ENCODE measurements at regions not wholly inside any gene's neighbourhood (a gene's known extent, or its start where the extent isn't known, plus 50 kb on each side); places are given as distances from the start of the nearest gene placed in this dataset.

DNA sequence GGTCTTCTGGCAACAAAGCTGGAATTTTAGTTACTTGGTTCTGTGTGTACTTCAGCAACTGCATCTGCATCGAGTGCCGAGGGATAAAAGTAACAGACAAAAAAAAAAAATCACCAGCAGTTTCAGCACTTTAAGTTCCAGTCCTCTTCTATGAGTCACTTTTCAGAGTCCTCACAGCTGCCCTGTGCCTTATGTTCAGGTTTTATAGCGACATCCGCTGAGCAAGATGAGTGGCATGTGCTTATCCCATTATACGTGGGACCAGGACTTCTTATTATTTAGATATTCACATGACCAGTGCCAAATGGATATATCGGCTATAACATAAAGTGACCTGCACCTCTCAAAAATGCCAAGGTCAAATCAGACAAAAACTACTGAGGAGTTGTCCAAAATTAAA is 242.9 kb downstream of the FOXA2 start:
- TF ChIP-seq ARNT (IDR thresholded peaks at IDR 0.05) = no peak
- no peak for TF ChIP-seq NUFIP1 (IDR thresholded peaks at IDR 0.05; ENCODE audit: partially characterized antibody)
- TF ChIP-seq, protein P1, sequence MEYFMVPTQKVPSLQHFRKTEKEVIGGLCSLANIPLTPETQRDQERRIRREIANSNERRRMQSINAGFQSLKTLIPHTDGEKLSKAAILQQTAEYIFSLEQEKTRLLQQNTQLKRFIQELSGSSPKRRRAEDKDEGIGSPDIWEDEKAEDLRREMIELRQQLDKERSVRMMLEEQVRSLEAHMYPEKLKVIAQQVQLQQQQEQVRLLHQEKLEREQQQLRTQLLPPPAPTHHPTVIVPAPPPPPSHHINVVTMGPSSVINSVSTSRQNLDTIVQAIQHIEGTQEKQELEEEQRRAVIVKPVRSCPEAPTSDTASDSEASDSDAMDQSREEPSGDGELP (CRISPR knock-in tag; IDR thresholded peaks at IDR 0.05; ENCODE audit: borderline replicate concordance) = no peak
- no peak for TF ChIP-seq MAZ (CRISPR knock-in tag; conservative IDR thresholded peaks at IDR 0.05 in 1 of 2, IDR thresholded peaks at IDR 0.05 in 1 of 2)

Measured in K562 (cell line).